Suppressor macrophage treated with lipopolysaccharide for 1 hour (primary cell): ENCODE measurements at regions not wholly inside any gene's neighbourhood (a gene's known extent, or its start where the extent isn't known, plus 50 kb on each side); places are given as distances from the start of the nearest gene placed in this dataset.

ENCODE experiments used
- DNase-seq, 3 donors: peaks; one replicate each; pipeline ENCODE4 v3.0.0-alpha.2; 2020 to 2022

DNA sequence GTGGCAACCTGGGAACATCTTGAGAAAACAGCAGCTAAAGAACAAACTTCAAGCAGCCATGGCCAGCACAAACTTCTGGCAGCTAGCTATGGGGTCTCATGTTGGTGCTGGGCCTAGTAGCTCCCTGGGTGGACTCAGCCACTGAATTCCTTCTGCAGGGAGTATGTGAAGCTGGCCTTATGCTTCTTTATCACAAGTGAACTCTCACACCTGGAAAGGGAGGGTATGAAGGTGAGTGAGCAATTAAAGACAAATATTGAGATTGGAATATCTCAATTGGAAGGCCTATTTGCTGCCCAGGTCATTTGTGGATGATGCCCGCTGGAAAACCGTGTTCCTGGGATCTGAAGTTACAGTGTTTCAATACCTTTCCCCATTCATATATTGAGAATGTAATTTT, 153.3 kb upstream of the RPS6KA3 start:
- DNase-seq = no peak

- no peak for DNase-seq
Observed at GRCh38 chrX:20418379-20419150, 151.9 kb upstream of the RPS6KA3 start.

- DNase-seq = no peak
Observed at GRCh38 chrX:20414762-20415445, 148.2 kb upstream of the RPS6KA3 start.

DNA sequence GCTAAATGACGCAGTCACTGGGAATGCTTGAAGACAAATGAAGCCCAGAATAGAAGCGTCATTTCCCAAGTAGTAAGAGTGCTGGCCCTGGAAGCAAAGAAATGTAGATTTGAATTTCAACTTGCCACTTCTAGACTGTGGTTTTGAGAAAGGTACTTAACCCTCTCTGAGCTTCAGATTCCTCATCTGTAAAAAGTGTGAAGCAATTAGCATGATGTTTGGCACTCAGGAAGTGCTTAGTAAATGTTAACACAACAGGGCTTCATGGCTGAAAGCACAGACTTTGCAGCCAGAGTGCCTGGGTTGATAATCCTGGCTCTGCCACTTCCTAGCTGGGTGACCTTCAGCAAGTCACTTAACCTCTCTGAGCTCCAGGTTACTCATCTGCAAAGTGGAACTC, 147.4 kb upstream of the RPS6KA3 start:
- DNase-seq = no peak

DNA sequence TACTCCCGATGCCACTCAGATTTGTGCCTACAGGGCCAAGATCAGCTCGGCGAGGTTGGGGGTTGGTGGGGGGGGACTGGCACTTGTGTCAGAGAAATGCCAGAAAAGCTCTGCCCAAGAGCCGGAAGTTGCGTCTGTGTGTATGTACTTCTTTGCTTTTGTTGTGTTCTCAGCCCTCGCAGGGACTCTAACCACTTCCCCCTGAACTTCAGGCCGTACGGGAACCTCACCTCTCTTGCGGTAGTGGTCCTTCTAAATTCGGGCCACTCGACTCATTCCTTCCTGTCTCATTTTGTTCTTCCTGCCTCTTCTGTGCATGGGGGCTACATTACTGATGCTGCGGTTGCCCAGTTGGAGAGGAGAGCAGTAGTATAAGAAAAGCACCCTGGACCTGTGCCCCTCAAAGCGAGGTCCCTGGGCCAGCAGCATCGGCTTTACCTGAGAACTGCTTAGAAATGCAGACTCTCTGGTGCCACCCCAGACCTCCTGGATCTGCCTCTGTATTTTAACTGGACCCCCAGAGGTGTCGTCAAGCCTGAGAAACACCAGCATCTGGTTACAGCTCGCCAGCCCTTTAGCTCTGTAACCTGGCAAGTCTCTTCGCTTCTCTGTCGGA, 146.3 kb upstream of the RPS6KA3 start:
- DNase-seq = no peak

GRCh38 chrX:20410540-20410939, 143.8 kb upstream of the RPS6KA3 start:
- no peak for DNase-seq

- no peak for DNase-seq
Observed at GRCh38 chrX:20409991-20410390, 143.3 kb upstream of the RPS6KA3 start.

DNA sequence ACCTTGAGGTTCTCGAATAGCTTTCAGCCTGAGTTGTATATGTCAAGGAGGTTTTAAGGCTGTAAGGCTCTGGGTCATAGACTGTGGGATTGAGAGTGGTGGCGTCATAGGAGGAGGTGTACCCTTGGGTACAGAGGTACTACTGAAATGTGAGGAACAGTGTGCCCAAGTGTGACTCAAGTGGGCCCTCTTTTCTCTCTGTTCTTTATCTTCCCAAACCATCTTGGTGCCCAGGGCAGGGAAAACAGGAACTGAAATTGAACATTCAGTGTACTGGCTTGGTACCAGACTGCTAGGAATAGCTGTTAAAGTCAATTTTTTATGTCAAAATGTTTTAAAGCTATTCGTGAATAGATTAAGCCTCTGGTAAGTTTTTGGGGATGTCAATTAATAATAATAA, 136.2 kb upstream of the RPS6KA3 start:
- DNase-seq = peak in 2 of 3 donors; percentile 25 to 26

GRCh38 chrX:20399728-20400414, 133.2 kb upstream of the RPS6KA3 start:
- DNase-seq = no peak

DNA sequence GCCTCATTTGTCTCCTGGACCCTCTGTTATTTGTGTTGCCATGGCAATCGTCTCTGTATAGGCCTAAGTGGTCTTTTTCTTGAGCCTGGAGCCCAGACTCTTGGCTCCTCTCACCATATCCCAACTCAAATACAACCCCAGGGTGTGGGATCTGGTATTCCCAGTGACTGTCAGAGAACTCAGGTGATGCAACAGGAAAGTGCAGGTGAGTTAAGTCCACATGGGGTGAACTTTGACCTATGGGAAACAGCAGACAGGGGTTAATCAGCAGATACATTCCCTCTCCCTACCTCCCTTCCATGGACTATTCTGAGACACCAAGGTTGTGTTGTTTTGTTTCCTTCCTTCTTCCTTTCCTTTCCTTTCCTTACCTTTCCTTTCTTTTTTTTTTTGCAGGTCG, 130.9 kb upstream of the RPS6KA3 start:
- DNase-seq = no peak

DNA sequence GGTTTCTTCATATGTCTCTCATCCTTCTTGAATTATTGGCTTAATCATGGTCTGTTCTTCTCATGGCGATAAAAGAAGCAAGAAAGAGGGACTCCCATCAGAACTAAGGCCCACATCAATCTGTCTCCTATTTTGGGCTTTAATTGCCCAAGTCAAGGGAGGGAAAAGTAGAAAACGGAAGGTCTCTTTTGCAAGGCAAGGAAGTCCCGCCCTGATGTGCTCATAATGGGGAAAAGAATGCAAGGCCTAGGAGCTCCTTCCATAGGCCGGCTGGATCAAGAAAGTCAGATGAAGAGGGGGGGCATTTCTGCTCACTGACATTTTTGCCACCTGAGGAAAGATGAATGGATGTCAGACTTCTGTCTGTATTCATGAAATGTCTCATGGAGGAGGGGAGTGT, 127.7 kb upstream of the RPS6KA3 start:
- peak; percentile 53 to 57 (median 56) for DNase-seq

- DNase-seq = no peak
Observed at GRCh38 chrX:20393944-20394343, 127.2 kb upstream of the RPS6KA3 start.

DNA sequence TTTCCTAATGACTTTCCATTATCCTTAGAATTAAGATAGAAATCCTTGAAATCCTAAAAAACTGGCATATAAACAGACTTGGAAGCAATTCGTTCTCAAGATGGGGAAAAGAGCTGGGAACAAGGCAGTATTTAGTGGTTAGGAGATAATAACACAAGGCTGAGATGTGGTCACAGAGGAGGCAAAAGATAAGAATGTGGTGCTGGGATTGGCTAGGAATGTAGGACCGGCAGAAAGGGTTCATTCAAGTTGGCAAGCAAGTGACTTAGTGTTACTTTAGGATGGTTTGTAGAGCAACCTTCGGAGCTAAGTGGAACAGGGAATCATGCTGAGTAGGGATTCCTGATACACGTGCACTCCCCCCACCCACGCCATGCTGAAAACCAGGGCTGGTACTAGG, 121.9 kb upstream of the RPS6KA3 start:
- no peak for DNase-seq

GRCh38 chrX:20383477-20383876, 116.8 kb upstream of the RPS6KA3 start:
- no peak for DNase-seq

GRCh38 chrX:20382518-20383297, 116.0 kb upstream of the RPS6KA3 start:
- no peak for DNase-seq

DNA sequence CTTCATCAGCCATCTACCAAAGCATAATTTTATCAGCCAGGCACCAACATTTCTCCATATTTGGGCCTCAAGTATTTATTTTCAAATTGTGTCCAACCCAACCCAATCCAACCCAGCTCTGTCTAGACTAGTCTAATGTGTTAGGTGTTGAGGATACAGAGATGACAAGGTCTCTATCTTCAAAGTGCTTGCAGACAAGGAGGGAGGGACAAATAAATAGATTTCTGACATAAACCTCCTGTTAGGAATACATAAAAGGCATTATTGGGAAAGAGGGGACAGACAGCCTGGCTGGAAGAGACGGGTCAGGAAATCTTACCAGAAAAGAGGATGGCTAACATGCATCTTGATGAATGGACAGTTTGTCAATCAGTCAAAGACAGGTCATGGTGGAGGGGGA, 115.4 kb upstream of the RPS6KA3 start:
- no peak for DNase-seq

DNA sequence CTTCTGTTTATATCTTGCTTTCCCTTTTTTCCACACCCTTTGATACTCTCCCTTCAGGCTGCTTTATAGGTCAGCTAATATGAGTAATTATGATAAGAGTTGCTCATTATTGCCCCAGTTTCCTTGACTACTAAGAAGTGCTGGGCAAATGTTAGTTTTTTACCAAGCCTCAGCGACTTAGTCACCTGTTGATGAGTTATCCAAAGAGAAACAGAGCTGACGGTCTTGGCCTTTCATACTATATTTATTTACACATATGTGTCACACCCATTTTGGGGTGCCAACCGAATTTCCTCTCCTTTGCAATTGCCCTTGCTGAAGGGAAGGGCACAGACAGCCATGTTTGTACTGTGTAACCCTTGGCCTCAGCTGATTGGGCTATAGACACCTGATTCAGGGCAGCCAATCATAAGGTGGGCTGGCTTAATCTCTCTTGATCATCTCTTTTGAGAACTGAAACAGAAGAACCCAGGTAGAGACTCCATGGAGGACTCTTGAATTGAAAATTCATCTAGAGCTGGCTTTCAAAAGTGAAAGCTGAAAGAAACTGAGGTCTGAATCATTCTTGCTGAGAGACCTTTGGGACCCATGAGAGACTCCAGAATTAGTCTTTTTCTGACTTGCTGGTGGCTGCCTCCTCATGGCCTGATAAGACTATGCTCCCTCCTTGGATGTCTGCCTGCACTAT, 111.7 kb upstream of the RPS6KA3 start:
- peak; percentile 27 to 49 (median 33) for DNase-seq

DNA sequence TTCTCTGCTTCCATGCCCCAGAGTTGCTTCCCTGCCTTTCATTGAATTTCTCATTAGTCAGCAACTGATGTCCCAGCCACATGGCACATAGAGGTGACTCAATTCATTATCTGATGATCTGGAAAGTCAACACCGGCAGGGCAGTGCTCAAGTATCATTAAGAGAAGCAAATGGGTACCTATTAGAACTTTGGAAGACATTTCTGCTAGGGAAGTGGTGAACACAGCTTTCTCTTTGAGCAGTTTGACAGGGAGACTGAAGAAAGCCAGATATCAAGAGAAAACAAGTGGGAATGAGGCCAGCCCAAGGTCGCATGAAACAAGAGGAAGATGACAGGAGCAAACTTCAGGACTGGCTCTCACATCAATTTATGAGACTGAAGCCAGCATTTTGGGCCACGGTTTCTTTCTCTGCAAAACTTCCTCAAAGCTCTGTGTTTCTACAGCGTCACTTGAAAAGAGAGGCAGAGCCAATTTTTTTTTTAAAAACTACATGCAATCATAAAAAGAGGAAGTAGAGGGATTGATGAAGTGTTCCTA, 108.3 kb upstream of the RPS6KA3 start:
- DNase-seq = peak; percentile 45 to 82 (median 71)

DNA sequence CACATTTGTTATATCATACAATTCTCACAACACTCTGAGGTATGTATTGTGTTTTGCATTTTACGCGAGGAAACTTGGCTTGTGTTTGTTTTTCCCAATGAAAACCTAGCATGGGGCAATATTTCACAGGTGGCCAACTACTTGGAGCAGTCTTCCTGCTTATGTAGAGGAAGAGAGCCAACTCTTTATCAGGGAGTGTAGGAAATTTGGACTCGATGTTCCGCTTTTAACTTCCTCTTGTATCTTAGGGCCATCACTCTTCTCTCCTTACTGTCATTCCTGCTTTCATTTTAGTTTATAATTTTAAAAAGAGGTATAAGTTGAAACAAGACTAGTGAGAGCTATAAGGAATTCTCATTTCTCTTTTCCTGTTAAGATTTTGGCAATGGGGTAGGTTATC, 107.7 kb upstream of the RPS6KA3 start:
- peak in 2 of 3 donors; percentile 22 to 50 for DNase-seq

DNA sequence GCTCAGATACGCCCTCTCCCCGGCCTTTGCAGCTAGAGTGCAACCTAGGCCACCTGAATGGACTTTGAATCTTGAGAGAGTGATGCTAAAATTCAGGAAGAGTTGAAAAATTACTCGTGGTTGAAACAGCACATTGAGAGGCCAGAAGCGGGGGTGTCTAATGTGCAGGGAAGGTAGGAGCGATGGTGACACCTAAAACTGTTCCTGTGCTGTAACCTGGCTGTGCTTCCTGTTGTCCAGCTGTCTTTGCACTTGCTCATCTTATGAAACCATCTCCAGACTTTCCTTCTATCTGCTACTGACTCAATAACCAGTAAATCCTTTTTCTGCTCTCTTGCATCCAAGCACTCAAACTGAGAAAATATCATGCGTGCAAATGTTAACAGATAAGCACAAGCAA, 106.4 kb upstream of the RPS6KA3 start:
- DNase-seq = no peak

- DNase-seq = peak; percentile 67 to 80 (median 68)
Observed at GRCh38 chrX:20372533-20372932, 105.8 kb upstream of the RPS6KA3 start.

DNA sequence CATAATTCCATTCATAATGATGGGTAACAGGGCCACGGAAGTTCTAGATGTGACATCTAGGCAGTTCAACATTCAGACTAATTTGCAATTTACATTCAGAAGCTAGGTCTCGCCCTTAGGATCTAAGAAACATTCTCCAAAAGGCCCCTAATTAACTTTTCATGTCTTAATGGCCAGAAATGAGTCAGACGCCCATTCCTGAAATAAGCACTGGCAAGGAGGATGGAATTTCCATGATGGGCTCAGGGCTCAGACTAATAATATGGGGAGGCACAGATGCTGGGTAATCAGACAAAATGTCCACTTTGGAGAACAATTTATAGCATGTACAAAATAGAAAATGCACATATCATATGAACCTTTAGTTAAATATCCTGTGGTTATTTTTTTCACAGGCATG, 102.8 kb upstream of the RPS6KA3 start:
- DNase-seq = peak in 2 of 3 donors; percentile 0 to 29
